Chondrocyte (in vitro differentiated cells): ENCODE measurements at regions not wholly inside any gene's neighbourhood (a gene's known extent, or its start where the extent isn't known, plus 50 kb on each side); places are given as distances from the start of the nearest gene placed in this dataset.
"Not testable (repeated sequence)": the region's sequence is repeated elsewhere in the genome, so short reads cannot be mapped to it uniquely, and the experiment has no call there.

Experiments
- DNase-seq: peaks from one replicate; pipeline ENCODE4 v3.0.0; 2021; ENCODE audit warnings: mixed read lengths, low spot score
- H3K27ac Mint-ChIP-seq: one replicate; pipeline ENCODE4 v1.8.0; 2021; ENCODE audit warnings: mild to moderate bottlenecking, moderate library complexity, mixed read lengths; ENCODE audit not compliant: unreplicated experiment
- H3K27me3 Mint-ChIP-seq: 2 replicates; pipeline ENCODE4 v1.8.0; 2021; ENCODE audit warnings: low read depth, mixed read lengths
- H3K36me3 Mint-ChIP-seq: 2 replicates; pipeline ENCODE4 v1.8.0; 2021; ENCODE audit warnings: low read depth, mixed read lengths
- H3K4me1 Mint-ChIP-seq: 2 replicates; pipeline ENCODE4 v1.8.0; 2021; ENCODE audit warnings: low read depth, mild to moderate bottlenecking, mixed read lengths
- H3K4me3 Mint-ChIP-seq: one replicate; pipeline ENCODE4 v1.8.0; 2021; ENCODE audit warnings: mild to moderate bottlenecking, moderate library complexity, mixed read lengths; ENCODE audit not compliant: unreplicated experiment
- H3K9me3 Mint-ChIP-seq: 2 replicates; pipeline ENCODE4 v1.8.0; 2021; ENCODE audit warnings: low read depth, mixed read lengths
- TF ChIP-seq, protein P1 (sequence below): fragments of 200-600 bp; sonication (generic); IDR thresholded peaks from 2 replicates; pipeline ENCODE4 v1.5.0; 2021; ENCODE audit warnings: antibody characterized with exemption, mild to moderate bottlenecking, moderate library complexity

DNA sequence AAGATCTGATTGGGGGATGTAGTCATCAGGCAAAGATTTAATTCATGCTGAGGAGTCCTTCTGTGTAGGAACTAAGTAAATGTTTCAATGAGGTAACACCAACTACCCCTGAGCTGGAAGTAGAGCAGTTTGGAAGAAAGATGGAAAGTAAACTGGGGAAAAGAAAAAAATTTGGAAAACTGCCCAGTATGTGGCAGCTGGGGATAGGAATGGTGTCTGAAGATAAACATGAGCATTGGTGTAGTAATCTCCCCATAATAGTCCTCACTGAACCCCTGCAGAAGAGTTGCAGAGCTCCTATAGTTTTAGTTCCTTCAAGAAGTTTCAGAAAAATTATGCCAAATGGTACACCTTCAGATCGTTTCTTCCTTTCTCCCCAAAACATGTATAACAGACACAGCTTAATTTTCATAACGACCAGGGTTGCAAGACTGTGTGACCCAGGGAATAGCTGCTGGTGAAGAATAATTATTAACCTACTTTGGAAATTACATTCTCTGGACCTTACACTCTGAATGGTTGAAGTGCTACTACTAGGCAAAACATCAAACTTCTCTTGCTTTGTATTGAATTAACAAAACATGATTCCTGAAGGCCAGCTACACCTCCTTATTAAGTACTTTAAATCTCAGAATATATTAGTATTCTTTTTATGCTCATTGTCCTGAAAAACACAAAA lies 446.4 kb upstream of the NRG3 start:
- Mint-ChIP-seq H3K4me3 (no peak overlapping the region), H3K4me1 (no peaks in the 10 kb centered on the region), H3K27ac (no peak overlapping the region), H3K27me3 (peaks cover 6% of the 10 kb centered on the region), H3K36me3 (no peaks in the 10 kb centered on the region), H3K9me3 (peaks cover 3% of the 10 kb centered on the region)
- no peak for DNase-seq
- TF ChIP-seq, protein P1, sequence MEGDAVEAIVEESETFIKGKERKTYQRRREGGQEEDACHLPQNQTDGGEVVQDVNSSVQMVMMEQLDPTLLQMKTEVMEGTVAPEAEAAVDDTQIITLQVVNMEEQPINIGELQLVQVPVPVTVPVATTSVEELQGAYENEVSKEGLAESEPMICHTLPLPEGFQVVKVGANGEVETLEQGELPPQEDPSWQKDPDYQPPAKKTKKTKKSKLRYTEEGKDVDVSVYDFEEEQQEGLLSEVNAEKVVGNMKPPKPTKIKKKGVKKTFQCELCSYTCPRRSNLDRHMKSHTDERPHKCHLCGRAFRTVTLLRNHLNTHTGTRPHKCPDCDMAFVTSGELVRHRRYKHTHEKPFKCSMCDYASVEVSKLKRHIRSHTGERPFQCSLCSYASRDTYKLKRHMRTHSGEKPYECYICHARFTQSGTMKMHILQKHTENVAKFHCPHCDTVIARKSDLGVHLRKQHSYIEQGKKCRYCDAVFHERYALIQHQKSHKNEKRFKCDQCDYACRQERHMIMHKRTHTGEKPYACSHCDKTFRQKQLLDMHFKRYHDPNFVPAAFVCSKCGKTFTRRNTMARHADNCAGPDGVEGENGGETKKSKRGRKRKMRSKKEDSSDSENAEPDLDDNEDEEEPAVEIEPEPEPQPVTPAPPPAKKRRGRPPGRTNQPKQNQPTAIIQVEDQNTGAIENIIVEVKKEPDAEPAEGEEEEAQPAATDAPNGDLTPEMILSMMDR: no peak

DNA sequence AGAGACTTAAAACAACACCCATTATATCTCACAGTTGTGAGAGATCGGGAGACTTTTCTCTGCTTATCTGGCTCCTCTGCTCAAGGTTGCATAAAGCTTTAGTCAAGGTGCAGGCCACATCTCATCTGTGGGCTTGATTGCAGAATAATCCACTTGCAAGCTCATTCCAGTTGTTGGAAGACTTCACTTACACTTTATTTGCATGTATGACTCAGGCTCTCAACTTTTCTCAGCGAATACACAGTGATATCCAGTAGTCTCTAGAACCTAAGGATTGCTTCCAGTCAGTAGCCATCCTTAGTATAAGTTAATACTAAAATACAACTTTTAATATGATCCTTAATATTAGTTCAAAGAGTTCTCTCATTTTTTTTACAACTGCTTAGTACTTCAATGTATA lies 435.5 kb upstream of the NRG3 start:
- peaks cover 2% of the 10 kb centered on the region for H3K27me3 Mint-ChIP-seq
- H3K36me3 Mint-ChIP-seq: no peaks in the 10 kb centered on the region
- no peak overlapping the region for H3K27ac Mint-ChIP-seq
- peaks cover 3% of the 10 kb centered on the region for H3K9me3 Mint-ChIP-seq
- no peaks in the 10 kb centered on the region for H3K4me1 Mint-ChIP-seq
- DNase-seq: no peak
- H3K4me3 Mint-ChIP-seq: no peak overlapping the region
- TF ChIP-seq, protein P1: no peak

DNA sequence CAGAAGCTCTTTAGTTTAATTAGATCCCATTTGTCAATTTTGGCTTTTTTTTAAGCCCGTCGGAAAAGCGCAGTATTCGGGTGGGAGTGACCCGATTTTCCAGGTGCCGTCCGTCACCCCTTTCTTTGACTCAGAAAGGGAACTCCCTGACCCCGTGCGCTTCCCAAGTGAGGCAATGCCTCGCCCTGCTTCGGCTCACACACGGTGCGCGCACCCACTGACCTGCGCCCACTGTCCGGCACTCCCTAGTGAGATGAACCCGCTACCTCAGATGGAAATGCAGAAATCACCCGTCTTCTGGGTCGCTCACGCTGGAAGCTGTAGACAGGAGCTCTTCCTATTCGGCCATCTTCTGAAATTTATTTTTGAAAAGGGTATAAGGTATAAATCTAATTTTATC lies 433.4 kb upstream of the NRG3 start:
- not testable (repeated sequence) for H3K27me3 Mint-ChIP-seq, H3K27ac Mint-ChIP-seq, H3K9me3 Mint-ChIP-seq, H3K4me1 Mint-ChIP-seq, H3K4me3 Mint-ChIP-seq, H3K36me3 Mint-ChIP-seq, DNase-seq

DNA sequence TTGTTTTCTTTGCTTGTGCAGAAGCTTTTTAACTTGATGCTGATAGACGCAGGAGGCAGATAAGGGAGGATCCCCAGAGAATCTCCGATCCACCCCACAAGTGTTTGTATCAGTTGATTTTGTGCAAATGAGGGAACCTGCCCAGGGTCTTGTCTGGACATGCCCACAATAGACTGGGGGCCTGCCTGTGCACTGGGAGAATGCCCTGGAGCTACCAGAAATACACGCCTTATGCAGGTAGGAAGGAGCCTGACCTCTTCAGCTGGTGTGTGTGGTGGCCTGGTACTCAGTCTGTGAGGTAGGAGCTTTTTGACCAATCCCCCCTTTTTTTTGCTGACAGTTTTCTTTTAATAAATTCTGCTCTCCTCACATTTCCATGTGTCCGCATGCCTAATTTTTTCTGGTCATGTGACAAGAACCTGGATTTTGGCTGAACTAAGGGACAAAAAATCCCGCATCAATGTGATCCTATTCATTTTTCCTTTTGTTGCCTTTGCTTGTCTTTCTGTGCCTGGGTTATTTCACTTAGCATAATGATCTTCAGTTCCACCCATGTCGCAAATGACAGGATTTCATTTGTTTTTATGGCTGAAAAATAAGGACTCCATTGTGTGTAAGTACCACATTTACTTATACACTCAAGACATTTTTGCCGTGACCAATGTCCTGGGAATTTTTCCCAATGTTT lies 430.6 kb upstream of the NRG3 start:
- Mint-ChIP-seq H3K27ac (no peak overlapping the region), H3K4me1 (no peaks in the 10 kb centered on the region), H3K36me3 (no peaks in the 10 kb centered on the region), H3K9me3 (peaks cover 3% of the 10 kb centered on the region), H3K27me3 (no peaks in the 10 kb centered on the region), H3K4me3 (no peak overlapping the region)
- TF ChIP-seq, protein P1: no peak
- DNase-seq: no peak

DNA sequence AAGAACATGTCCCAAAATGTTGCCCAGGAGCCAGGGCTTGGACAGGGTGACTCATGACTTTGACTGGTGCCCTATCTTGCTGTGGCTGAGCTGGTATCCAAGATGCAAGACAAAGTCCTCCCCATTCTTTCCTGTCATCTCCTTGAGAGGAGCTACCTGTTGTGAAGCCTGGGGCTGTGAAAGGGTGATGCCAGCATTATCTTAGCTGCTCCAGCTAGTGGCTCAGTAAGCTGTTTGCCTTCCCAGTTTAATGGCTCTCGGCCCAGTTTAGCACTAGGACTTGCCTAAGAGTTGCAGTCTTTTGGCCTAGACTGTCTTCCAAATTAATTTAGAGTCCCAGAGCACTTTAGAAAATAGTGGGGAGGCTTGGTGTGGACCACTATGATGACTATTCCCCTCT lies 424.3 kb upstream of the NRG3 start:
- no peaks in the 10 kb centered on the region for H3K9me3 Mint-ChIP-seq
- TF ChIP-seq, protein P1: no peak
- H3K36me3 Mint-ChIP-seq: no peaks in the 10 kb centered on the region
- H3K27me3 Mint-ChIP-seq: peaks cover 1% of the 10 kb centered on the region
- no peak overlapping the region for H3K4me3 Mint-ChIP-seq
- no peak for DNase-seq
- no peaks in the 10 kb centered on the region for H3K4me1 Mint-ChIP-seq
- H3K27ac Mint-ChIP-seq: no peak overlapping the region
